ENCODE measurements at regions not wholly inside any gene's neighbourhood (a gene's known extent, or its start where the extent isn't known, plus 50 kb on each side); places are given as distances from the start of the nearest gene placed in this dataset.

GRCh38 chr1:87744763-87745162 is 416.1 kb downstream of the LMO4 start:
- H3K4me1 ChIP-seq (ENCODE audit: insufficient read depth, low read length) = no peaks in the 10 kb centered on the region
- no peak overlapping the region for H2AFZ ChIP-seq (ENCODE audit: low read length)
- TF ChIP-seq, protein P1, sequence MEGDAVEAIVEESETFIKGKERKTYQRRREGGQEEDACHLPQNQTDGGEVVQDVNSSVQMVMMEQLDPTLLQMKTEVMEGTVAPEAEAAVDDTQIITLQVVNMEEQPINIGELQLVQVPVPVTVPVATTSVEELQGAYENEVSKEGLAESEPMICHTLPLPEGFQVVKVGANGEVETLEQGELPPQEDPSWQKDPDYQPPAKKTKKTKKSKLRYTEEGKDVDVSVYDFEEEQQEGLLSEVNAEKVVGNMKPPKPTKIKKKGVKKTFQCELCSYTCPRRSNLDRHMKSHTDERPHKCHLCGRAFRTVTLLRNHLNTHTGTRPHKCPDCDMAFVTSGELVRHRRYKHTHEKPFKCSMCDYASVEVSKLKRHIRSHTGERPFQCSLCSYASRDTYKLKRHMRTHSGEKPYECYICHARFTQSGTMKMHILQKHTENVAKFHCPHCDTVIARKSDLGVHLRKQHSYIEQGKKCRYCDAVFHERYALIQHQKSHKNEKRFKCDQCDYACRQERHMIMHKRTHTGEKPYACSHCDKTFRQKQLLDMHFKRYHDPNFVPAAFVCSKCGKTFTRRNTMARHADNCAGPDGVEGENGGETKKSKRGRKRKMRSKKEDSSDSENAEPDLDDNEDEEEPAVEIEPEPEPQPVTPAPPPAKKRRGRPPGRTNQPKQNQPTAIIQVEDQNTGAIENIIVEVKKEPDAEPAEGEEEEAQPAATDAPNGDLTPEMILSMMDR (IDR thresholded peaks at IDR 0.05; ENCODE audit: extremely low read depth, low read depth, low read length) = no peak
- H3K4me3 ChIP-seq (ENCODE audit: insufficient read depth, low read length) = no peak overlapping the region
- no peak overlapping the region for H3K4me2 ChIP-seq (ENCODE audit: insufficient read depth, low read length)
- no peak for DNase-seq (ENCODE audit: insufficient read length, low spot score, missing footprints)
- H3K79me2 ChIP-seq (ENCODE audit: insufficient read depth, low read length) = no peaks in the 10 kb centered on the region
- H3K9me3 ChIP-seq (ENCODE audit: low read depth, low read length) = no peaks in the 10 kb centered on the region
- H4K20me1 ChIP-seq (ENCODE audit: insufficient read depth, low read length) = no peaks in the 10 kb centered on the region
- H3K27ac ChIP-seq (ENCODE audit: low read depth, low read length) = no peak overlapping the region
- no peaks in the 10 kb centered on the region for H3K36me3 ChIP-seq (ENCODE audit: insufficient read depth, low read length)
- H3K27me3 ChIP-seq (ENCODE audit: insufficient read depth, low read length) = no peaks in the 10 kb centered on the region

DNA sequence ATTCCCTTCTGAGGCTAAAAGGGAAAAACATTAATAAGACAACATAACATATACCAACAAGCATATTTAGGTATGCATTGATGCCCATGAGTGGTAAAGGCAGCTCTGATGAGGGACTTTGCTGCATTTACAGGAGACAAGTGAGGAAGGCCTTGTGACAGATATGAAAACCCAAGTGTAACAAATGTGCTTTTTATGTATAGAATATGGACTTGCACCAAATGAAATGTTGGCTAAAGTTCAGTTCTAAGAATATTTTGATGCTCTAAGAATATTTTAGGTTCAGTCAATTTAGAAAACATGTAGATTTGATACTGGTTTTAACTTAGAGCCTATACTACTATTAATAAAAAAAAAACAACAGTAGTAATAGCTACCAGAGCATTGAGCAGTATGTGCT is 424.7 kb downstream of the LMO4 start:
- H2AFZ ChIP-seq (ENCODE audit: low read length) = no peak overlapping the region
- no peaks in the 10 kb centered on the region for H4K20me1 ChIP-seq (ENCODE audit: insufficient read depth, low read length)
- no peak overlapping the region for H3K4me3 ChIP-seq (ENCODE audit: insufficient read depth, low read length)
- no peaks in the 10 kb centered on the region for H3K79me2 ChIP-seq (ENCODE audit: insufficient read depth, low read length)
- H3K27me3 ChIP-seq (ENCODE audit: insufficient read depth, low read length) = no peaks in the 10 kb centered on the region
- no peaks in the 10 kb centered on the region for H3K9me3 ChIP-seq (ENCODE audit: low read depth, low read length)
- DNase-seq (ENCODE audit: insufficient read length, low spot score, missing footprints) = no peak
- no peak overlapping the region for H3K27ac ChIP-seq (ENCODE audit: low read depth, low read length)
- H3K4me2 ChIP-seq (ENCODE audit: insufficient read depth, low read length) = no peak overlapping the region
- TF ChIP-seq, protein P1 (IDR thresholded peaks at IDR 0.05; ENCODE audit: extremely low read depth, low read depth, low read length) = no peak
- no peaks in the 10 kb centered on the region for H3K4me1 ChIP-seq (ENCODE audit: insufficient read depth, low read length)
- H3K36me3 ChIP-seq (ENCODE audit: insufficient read depth, low read length) = no peaks in the 10 kb centered on the region

DNA sequence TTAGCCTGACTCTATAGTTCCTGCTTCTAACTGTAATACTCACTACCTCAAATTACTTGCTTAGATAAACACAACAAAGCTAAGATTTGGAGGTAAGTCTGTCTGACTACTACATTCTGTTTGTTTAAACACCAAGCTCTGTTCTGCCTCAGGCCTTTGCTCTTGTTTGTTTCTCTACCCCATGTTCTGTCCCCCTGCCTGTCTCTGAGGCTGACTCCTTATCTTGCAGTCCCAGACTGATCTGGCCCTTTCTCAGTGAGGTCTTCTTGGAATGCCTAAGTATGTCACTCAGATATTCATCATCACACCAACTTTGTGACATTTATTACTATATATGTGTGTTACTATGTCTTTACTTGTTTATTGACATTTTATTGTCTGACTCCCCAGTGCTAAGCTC is 425.5 kb downstream of the LMO4 start:
- Histone ChIP-seq H3K4me2 (ENCODE audit: insufficient read depth, low read length) (no peak overlapping the region), H3K4me1 (ENCODE audit: insufficient read depth, low read length) (no peaks in the 10 kb centered on the region), H3K27ac (ENCODE audit: low read depth, low read length) (no peak overlapping the region), H2AFZ (ENCODE audit: low read length) (peak overlapping the region; percentile 10), H3K79me2 (ENCODE audit: insufficient read depth, low read length) (no peaks in the 10 kb centered on the region), H4K20me1 (ENCODE audit: insufficient read depth, low read length) (no peaks in the 10 kb centered on the region), H3K36me3 (ENCODE audit: insufficient read depth, low read length) (no peaks in the 10 kb centered on the region), H3K27me3 (ENCODE audit: insufficient read depth, low read length) (no peaks in the 10 kb centered on the region), H3K4me3 (ENCODE audit: insufficient read depth, low read length) (no peak overlapping the region), H3K9me3 (ENCODE audit: low read depth, low read length) (no peaks in the 10 kb centered on the region)
- no peak for DNase-seq (ENCODE audit: insufficient read length, low spot score, missing footprints)
- TF ChIP-seq, protein P1 (IDR thresholded peaks at IDR 0.05; ENCODE audit: extremely low read depth, low read depth, low read length) = no peak

GRCh38 chr1:87757676-87758075 is 429.0 kb downstream of the LMO4 start:
- Histone ChIP-seq H3K27ac (ENCODE audit: low read depth, low read length) (no peak overlapping the region), H3K27me3 (ENCODE audit: insufficient read depth, low read length) (no peaks in the 10 kb centered on the region), H3K4me2 (ENCODE audit: insufficient read depth, low read length) (no peak overlapping the region), H3K4me1 (ENCODE audit: insufficient read depth, low read length) (no peaks in the 10 kb centered on the region), H2AFZ (ENCODE audit: low read length) (peak overlapping the region; percentile 26), H3K36me3 (ENCODE audit: insufficient read depth, low read length) (no peaks in the 10 kb centered on the region), H3K9me3 (ENCODE audit: low read depth, low read length) (no peaks in the 10 kb centered on the region), H3K79me2 (ENCODE audit: insufficient read depth, low read length) (no peaks in the 10 kb centered on the region), H4K20me1 (ENCODE audit: insufficient read depth, low read length) (no peaks in the 10 kb centered on the region), H3K4me3 (ENCODE audit: insufficient read depth, low read length) (no peak overlapping the region)
- DNase-seq (ENCODE audit: insufficient read length, low spot score, missing footprints) = no peak
- TF ChIP-seq, protein P1 (IDR thresholded peaks at IDR 0.05; ENCODE audit: extremely low read depth, low read depth, low read length) = no peak

All from osteoblast (primary cell).